ENCODE measurements at regions not wholly inside any gene's neighbourhood (a gene's known extent, or its start where the extent isn't known, plus 50 kb on each side); places are given as distances from the start of the nearest gene placed in this dataset.

- DNase-seq (ENCODE audit: low read depth, low spot score) (no peak), ATAC-seq (no peak)
- H4K20me1 ChIP-seq (ENCODE audit: insufficient read depth): no peaks in the 10 kb centered on the region
- ChIA-PET RAD21 (ENCODE audit: low non-redundant PET in 1 of 2, low total read pairs in 2 of 2, uncharacterized antibody in 2 of 2, unreplicated experiment in 2 of 2) (no interaction called here), POLR2A (no interaction called here), CTCF (no interaction called here)
- H2AFZ ChIP-seq (ENCODE audit: low read depth, low read length, poor library complexity, severe bottlenecking): no peak overlapping the region
- H3K27ac ChIP-seq (ENCODE audit: low read depth, low read length): no peak overlapping the region
- no peaks in the 10 kb centered on the region for H3K4me1 ChIP-seq (ENCODE audit: control insufficient read depth in 1 of 2, insufficient read depth in 2 of 2, low read length in 2 of 2)
- no peak overlapping the region for H3K4me3 ChIP-seq (replicated peaks in 1 of 2; ENCODE audit: low read depth in 1 of 2, low read length in 2 of 2)
- H3K27me3 ChIP-seq (ENCODE audit: insufficient read depth, low read length): no peaks in the 10 kb centered on the region
- no peak for TF ChIP-seq ZFX (IDR thresholded peaks at IDR 0.05)
- no peak for TF ChIP-seq SRF (IDR thresholded peaks at IDR 0.05; ENCODE audit: low read depth)
- TF ChIP-seq CEBPB (IDR thresholded peaks at IDR 0.05; ENCODE audit: low read depth): no peak
- TF ChIP-seq POLR2A (IDR thresholded peaks at IDR 0.05; ENCODE audit: borderline replicate concordance, extremely low read depth, insufficient read depth, insufficient read length): no peak
- no peak for TF ChIP-seq REST (IDR thresholded peaks at IDR 0.05; ENCODE audit: low read depth)
- TF ChIP-seq EZH2phosphoT487 (IDR thresholded peaks at IDR 0.05; ENCODE audit: borderline replicate concordance): no peak
- TF ChIP-seq TCF7L2 (IDR thresholded peaks at IDR 0.05; ENCODE audit: borderline replicate concordance, extremely low read depth, insufficient read depth, insufficient read length): no peak
- no peak for TF ChIP-seq POLR2AphosphoS5 (IDR thresholded peaks at IDR 0.05; ENCODE audit: low read depth, low read length)
- TF ChIP-seq EZH2 (IDR thresholded peaks at IDR 0.05): no peak
- TF ChIP-seq CBX3 (IDR thresholded peaks at IDR 0.05; ENCODE audit: low read depth): no peak
- TF ChIP-seq MAX (IDR thresholded peaks at IDR 0.05): no peak
- TF ChIP-seq, protein P1, sequence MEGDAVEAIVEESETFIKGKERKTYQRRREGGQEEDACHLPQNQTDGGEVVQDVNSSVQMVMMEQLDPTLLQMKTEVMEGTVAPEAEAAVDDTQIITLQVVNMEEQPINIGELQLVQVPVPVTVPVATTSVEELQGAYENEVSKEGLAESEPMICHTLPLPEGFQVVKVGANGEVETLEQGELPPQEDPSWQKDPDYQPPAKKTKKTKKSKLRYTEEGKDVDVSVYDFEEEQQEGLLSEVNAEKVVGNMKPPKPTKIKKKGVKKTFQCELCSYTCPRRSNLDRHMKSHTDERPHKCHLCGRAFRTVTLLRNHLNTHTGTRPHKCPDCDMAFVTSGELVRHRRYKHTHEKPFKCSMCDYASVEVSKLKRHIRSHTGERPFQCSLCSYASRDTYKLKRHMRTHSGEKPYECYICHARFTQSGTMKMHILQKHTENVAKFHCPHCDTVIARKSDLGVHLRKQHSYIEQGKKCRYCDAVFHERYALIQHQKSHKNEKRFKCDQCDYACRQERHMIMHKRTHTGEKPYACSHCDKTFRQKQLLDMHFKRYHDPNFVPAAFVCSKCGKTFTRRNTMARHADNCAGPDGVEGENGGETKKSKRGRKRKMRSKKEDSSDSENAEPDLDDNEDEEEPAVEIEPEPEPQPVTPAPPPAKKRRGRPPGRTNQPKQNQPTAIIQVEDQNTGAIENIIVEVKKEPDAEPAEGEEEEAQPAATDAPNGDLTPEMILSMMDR (IDR thresholded peaks at IDR 0.05 in 2 of 3, conservative IDR thresholded peaks at IDR 0.05 in 1 of 3; ENCODE audit: borderline replicate concordance in 1 of 3, insufficient read depth in 1 of 3, low read depth in 2 of 3, low read length in 2 of 3): no peak
- H3K9me2 ChIP-seq (ENCODE audit: insufficient read depth): no peaks in the 10 kb centered on the region
- no TSS peak for BruUV-seq (replicated peaks)
- H3K9me3 ChIP-seq (ENCODE audit: control insufficient read depth in 1 of 2, insufficient read depth in 1 of 2, low read depth in 1 of 2, low read length in 2 of 2): no peaks in the 10 kb centered on the region
- H3K9ac ChIP-seq (ENCODE audit: low read length): no peak overlapping the region
- no peaks in the 10 kb centered on the region for H3K36me3 ChIP-seq (ENCODE audit: control insufficient read depth in 1 of 2, insufficient read depth in 2 of 2, low read length in 2 of 2)
- H3K79me2 ChIP-seq (ENCODE audit: insufficient read depth, low read length): no peaks in the 10 kb centered on the region
- H3K4me2 ChIP-seq (ENCODE audit: low read length): no peak overlapping the region
- intact Hi-C loops (cut with micrococcal nuclease): no loop called here
Observed at GRCh38 chr1:193593147-193593885, 406.9 kb upstream of the B3GALT2 start.

Data from HCT116 (cell line).